GM12801 (cell line): ENCODE measurements at regions not wholly inside any gene's neighbourhood (a gene's known extent, or its start where the extent isn't known, plus 50 kb on each side); places are given as distances from the start of the nearest gene placed in this dataset.

Experiments used
- CTCF ChIP-seq: IDR thresholded peaks from one replicate; pipeline ENCODE4 v1.5.1; 2011; ENCODE audit warnings: control low read depth; ENCODE audit not compliant: insufficient read length; ENCODE audit errors: extremely low read depth

- no peak for TF ChIP-seq CTCF
Measured at GRCh38 chr12:92357584-92358261, 212.1 kb upstream of the BTG1 start.

GRCh38 chr12:92356425-92356824 lies 210.8 kb upstream of the BTG1 start:
- TF ChIP-seq CTCF: no peak

- TF ChIP-seq CTCF: no peak
Measured at GRCh38 chr12:92349635-92350034, 204.0 kb upstream of the BTG1 start.

- no peak for TF ChIP-seq CTCF
Measured at GRCh38 chr12:92342574-92342973, 196.9 kb upstream of the BTG1 start.

- no peak for TF ChIP-seq CTCF
Measured at GRCh38 chr12:92341065-92341668, 195.5 kb upstream of the BTG1 start.

- TF ChIP-seq CTCF: no peak
Measured at GRCh38 chr12:92340441-92341064, 194.9 kb upstream of the BTG1 start.

GRCh38 chr12:92340003-92340402 lies 194.4 kb upstream of the BTG1 start:
- no peak for TF ChIP-seq CTCF
